HCT116 (cell line): ENCODE measurements at regions not wholly inside any gene's neighbourhood (a gene's known extent, or its start where the extent isn't known, plus 50 kb on each side); places are given as distances from the start of the nearest gene placed in this dataset.
"Not testable (repeated sequence)": the region's sequence is repeated elsewhere in the genome, so short reads cannot be mapped to it uniquely, and the experiment has no call there.

Experiments
- ATAC-seq: fragments of 200-7000 bp; cut with Tn5 transposase; 2 replicates; pipeline ENCODE4 v1.9.1; 2020; ENCODE audit warnings: mild to moderate bottlenecking, moderate library complexity
- BruUV-seq: library from RNA; stranded (reverse); fragments of 400-500 nt; replicated peaks from 2 replicates; lab custom pipeline; 2021; lab: Mats Ljungman, UMichigan
- CTCF ChIA-PET: fragments of 300-600 bp; sonication (Branson Sonifier 250); formaldehyde crosslinking; loops from one replicate; lab custom pipeline; 2021; ENCODE audit warnings: antibody characterized with exemption; lab: Charles Lee
- POLR2A ChIA-PET: fragments of 300-600, 350-600 bp; sonication (Branson Sonifier 250); formaldehyde crosslinking; loops from one replicate; lab custom pipeline; 2021; ENCODE audit warnings: antibody characterized with exemption; lab: Charles Lee
- RAD21 ChIA-PET, 2 experiments: fragments of 300-600 bp; sonication (Branson Sonifier 250); formaldehyde crosslinking; loops; one replicate each; lab custom pipeline; 2023; ENCODE audit warnings: low total read pairs in 2 of 2; ENCODE audit not compliant: uncharacterized antibody in 2 of 2, unreplicated experiment in 2 of 2, low non-redundant PET in 1 of 2; lab: Charles Lee
- DNase-seq: peaks from one replicate; pipeline ENCODE4 v3.0.0-alpha.2; 2010; ENCODE audit warnings: low read depth, low spot score
- H2AFZ ChIP-seq: fragments of 200-600 bp; shearing (Covaris generic), sonication (generic); 2 replicates; pipeline ENCODE4 v1.6.1; 2017; ENCODE audit warnings: low read depth, mixed run types, mixed read lengths, antibody characterized with exemption, low read length; ENCODE audit not compliant: poor library complexity, severe bottlenecking
- H3K27ac ChIP-seq: 2 replicates; pipeline ENCODE4 v1.5.1; 2012; ENCODE audit warnings: low read depth, low read length
- H3K27me3 ChIP-seq: fragments of 200-600 bp; sonication (generic); 2 replicates; pipeline ENCODE4 v1.6.1; 2016; ENCODE audit warnings: mixed run types, low read length, mixed read lengths; ENCODE audit not compliant: insufficient read depth
- H3K36me3 ChIP-seq, 2 experiments: fragments of 200-500 bp in 1 of 2; fragments of 200-600 bp in 1 of 2; sonication (Bioruptor generic) in 1 of 2; sonication (generic) in 1 of 2; 2 replicates each; pipeline versions ENCODE4 v1.5.1 to v1.6.1; 2014 to 2016; ENCODE audit warnings: low read length in 2 of 2, inconsistent platforms in 1 of 2, mixed read lengths in 1 of 2, mixed run types in 1 of 2; ENCODE audit not compliant: insufficient read depth in 2 of 2, control insufficient read depth in 1 of 2
- H3K4me1 ChIP-seq, 2 experiments: fragments of 200-600 bp in 1 of 2; sonication (generic) in 1 of 2; 2 replicates each; pipeline versions ENCODE4 v1.5.1 to v1.6.1; 2012 to 2017; ENCODE audit warnings: low read length in 2 of 2, inconsistent platforms in 1 of 2, mild to moderate bottlenecking in 1 of 2, mixed read lengths in 1 of 2, mixed run types in 1 of 2, moderate library complexity in 1 of 2; ENCODE audit not compliant: insufficient read depth in 2 of 2, control insufficient read depth in 1 of 2
- H3K4me2 ChIP-seq: fragments of 200-600 bp; sonication (generic); 2 replicates; pipeline ENCODE4 v1.6.1; 2017; ENCODE audit warnings: mixed run types, low read length, mixed read lengths
- H3K4me3 ChIP-seq, 2 experiments: fragments of 200-600 bp in 1 of 2; sonication (generic) in 1 of 2; replicated peaks in 1 of 2; 2 replicates each; pipeline ENCODE4 v1.5.1; 2011 to 2016; ENCODE audit warnings: low read length in 2 of 2, control low read depth in 1 of 2, low read depth in 1 of 2, mild to moderate bottlenecking in 1 of 2, mixed read lengths in 1 of 2, mixed run types in 1 of 2
- H3K79me2 ChIP-seq: fragments of 200-600 bp; sonication (generic); 2 replicates; pipeline ENCODE4 v1.6.1; 2017; ENCODE audit warnings: mild to moderate bottlenecking, mixed run types, low read length, moderate library complexity, mixed read lengths; ENCODE audit not compliant: insufficient read depth
- H3K9ac ChIP-seq: fragments of 200-600 bp; sonication (generic); 2 replicates; pipeline ENCODE4 v1.6.1; 2016; ENCODE audit warnings: low read length, mixed read lengths
- H3K9me2 ChIP-seq: fragments of 200-600 bp; sonication (generic), shearing (Covaris generic); 2 replicates; pipeline ENCODE4 v1.6.1; 2017; ENCODE audit warnings: mixed run types, mild to moderate bottlenecking, moderate library complexity; ENCODE audit not compliant: insufficient read depth
- H3K9me3 ChIP-seq, 2 experiments: fragments of 200-500 bp in 1 of 2; fragments of 200-600 bp in 1 of 2; sonication (Bioruptor generic) in 1 of 2; sonication (generic) in 1 of 2; 2 replicates each; pipeline ENCODE4 v1.6.1; 2014 to 2017; ENCODE audit warnings: low read length in 2 of 2, mixed read lengths in 2 of 2, inconsistent platforms in 1 of 2, low read depth in 1 of 2, mild to moderate bottlenecking in 1 of 2, mixed run types in 1 of 2, moderate library complexity in 1 of 2; ENCODE audit not compliant: control insufficient read depth in 1 of 2, insufficient read depth in 1 of 2
- H4K20me1 ChIP-seq: fragments of 200-600 bp; sonication (generic), shearing (Covaris generic); 2 replicates; pipeline ENCODE4 v1.6.1; 2017; ENCODE audit warnings: mixed run types, mild to moderate bottlenecking, moderate library complexity; ENCODE audit not compliant: insufficient read depth
- EZH2phosphoT487 ChIP-seq: fragments of 200-600 bp; IDR thresholded peaks from 2 replicates; pipeline ENCODE4 v1.6.1; 2018; ENCODE audit warnings: antibody characterized with exemption, borderline replicate concordance
- TCF7L2 ChIP-seq: IDR thresholded peaks from 2 replicates; pipeline ENCODE4 v1.7.0; 2011; ENCODE audit warnings: borderline replicate concordance, inconsistent platforms; ENCODE audit not compliant: insufficient read depth, insufficient read length; ENCODE audit errors: extremely low read depth
- ZNF274 ChIP-seq: fragments of 200-500 bp; sonication (Bioruptor generic); IDR thresholded peaks from 2 replicates; pipeline ENCODE4 v1.6.1; 2014; ENCODE audit warnings: mild to moderate bottlenecking, low read depth, low read length, inconsistent platforms
- intact Hi-C: fragments of 100-400 bp; cut with micrococcal nuclease; formaldehyde crosslinking; loops from 2 replicates; pipeline ENCODE4 v1.10.0; 2022

DNA sequence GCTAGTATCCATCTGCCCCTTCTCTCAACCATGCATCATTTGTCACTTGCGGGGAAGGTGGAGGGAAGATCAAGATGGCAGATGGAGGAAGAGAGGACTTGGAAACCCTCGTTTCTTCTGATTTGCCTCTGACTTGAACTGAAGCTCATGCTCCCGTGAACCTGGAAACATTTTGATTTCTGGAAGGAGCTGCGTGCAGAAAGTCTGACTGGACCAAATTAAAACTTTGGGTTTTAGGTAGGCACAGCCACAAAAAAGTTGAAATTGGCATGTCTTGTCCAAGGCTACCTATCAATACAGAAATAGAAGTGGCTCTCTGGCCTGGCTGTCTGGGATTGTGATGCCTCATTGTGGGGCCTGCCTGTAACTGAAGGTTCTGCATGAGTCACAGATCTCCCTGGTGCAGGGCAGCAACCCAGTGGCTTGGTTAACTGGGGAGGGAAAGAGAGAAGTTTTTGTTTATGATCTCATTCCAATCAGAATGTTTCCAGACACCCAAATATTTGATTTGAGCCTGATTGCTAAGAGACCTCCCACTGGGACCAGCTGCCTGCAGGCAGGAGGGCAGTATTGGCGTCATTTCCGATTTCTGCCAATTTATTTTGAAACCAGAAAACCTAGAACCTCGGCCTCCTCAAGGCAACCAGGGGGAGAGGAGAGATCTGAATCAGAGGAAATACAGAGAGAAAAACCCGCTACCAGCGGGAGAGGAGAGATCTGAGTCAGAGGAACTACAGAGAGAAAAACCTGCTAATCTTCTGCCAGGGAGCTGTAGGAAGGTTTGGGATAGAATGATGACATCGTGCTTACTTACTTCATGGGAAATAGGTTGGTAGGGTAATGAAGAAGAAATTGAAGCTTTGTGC is 363.6 kb downstream of the ANKRD30A start:
- CTCF ChIA-PET = no interaction called here
- Histone ChIP-seq H3K79me2 (no peaks in the 10 kb centered on the region), H3K27ac (no peak overlapping the region), H2AFZ (no peak overlapping the region), H3K4me2 (no peak overlapping the region), H3K36me3 (no peaks in the 10 kb centered on the region), H4K20me1 (no peaks in the 10 kb centered on the region), H3K27me3 (no peaks in the 10 kb centered on the region), H3K9ac (no peak overlapping the region), H3K9me3 (no peaks in the 10 kb centered on the region; a peak in 2 of 4 replicates), H3K9me2 (no peaks in the 10 kb centered on the region), H3K4me1 (no peaks in the 10 kb centered on the region), H3K4me3 (no peak overlapping the region)
- TF ChIP-seq TCF7L2 (no peak), ZNF274 (no peak), EZH2phosphoT487 (no peak)
- DNase-seq (no peak), ATAC-seq (no peak)
- intact Hi-C loops = no loop called here
- POLR2A ChIA-PET = no interaction called here
- RAD21 ChIA-PET = no interaction called here
- BruUV-seq = no TSS peak

DNA sequence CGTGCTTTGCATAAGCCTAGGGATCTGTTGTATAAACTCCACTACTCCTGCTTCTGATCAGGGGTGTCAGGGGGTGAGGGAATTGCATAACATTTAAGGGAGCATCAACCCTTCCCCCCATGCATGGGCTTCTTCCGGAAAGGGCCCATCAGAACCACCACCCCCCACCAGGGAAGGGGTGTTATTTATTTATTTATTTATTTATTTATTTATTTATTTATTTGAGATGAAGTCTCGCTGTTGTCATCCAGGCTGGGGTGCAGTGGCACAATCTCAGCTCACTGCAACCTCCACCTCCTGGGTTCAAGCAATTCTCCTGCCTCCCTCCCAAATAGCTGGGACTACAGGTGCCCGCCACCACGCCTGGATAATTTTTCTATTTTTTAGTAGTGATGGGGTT is 355.2 kb downstream of the ANKRD30A start:
- H3K9ac ChIP-seq, H3K9me3 ChIP-seq, H2AFZ ChIP-seq, H3K9me2 ChIP-seq, H4K20me1 ChIP-seq, DNase-seq, BruUV-seq, intact Hi-C loops, ATAC-seq, H3K27ac ChIP-seq, H3K79me2 ChIP-seq, H3K36me3 ChIP-seq, H3K27me3 ChIP-seq, H3K4me3 ChIP-seq, H3K4me1 ChIP-seq, RAD21 ChIA-PET, POLR2A ChIA-PET, CTCF ChIA-PET, H3K4me2 ChIP-seq: not testable (repeated sequence)
